ENCODE measurements at regions not wholly inside any gene's neighbourhood (a gene's known extent, or its start where the extent isn't known, plus 50 kb on each side); places are given as distances from the start of the nearest gene placed in this dataset.
"Not testable (repeated sequence)": the region's sequence is repeated elsewhere in the genome, so short reads cannot be mapped to it uniquely, and the experiment has no call there.

DNA sequence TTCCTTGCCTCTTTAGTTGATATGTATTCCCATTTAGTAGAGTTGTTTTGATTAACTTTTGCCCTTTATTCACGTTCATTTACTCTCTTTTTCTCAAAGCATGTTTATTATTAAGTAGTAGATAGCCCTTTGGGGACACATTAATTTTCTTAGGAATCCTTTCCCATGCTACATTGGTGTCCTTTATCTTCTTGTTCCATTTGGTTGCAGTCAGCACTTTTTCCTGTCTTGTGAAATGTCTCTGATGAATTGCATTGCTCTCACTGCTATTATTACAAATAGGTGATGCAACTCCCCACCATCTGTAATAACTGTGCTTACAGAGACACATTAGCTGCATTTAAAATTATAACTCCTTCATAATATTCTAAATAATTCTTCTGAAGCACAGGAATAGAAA lies 428.5 kb upstream of the CNTNAP5 start:
- intact Hi-C loops (cut with DNase I) = no loop called here
- Histone ChIP-seq H3K4me3 (no peak overlapping the region), H3K4me1 (no peaks in the 10 kb centered on the region), H3K9me3 (no peaks in the 10 kb centered on the region), H3K36me3 (no peaks in the 10 kb centered on the region), H3K27ac (no peak overlapping the region), H3K27me3 (ENCODE audit: low read depth) (no peaks in the 10 kb centered on the region)
- DNase-seq (no peak), ATAC-seq (no peak)
- TF ChIP-seq, protein P1, sequence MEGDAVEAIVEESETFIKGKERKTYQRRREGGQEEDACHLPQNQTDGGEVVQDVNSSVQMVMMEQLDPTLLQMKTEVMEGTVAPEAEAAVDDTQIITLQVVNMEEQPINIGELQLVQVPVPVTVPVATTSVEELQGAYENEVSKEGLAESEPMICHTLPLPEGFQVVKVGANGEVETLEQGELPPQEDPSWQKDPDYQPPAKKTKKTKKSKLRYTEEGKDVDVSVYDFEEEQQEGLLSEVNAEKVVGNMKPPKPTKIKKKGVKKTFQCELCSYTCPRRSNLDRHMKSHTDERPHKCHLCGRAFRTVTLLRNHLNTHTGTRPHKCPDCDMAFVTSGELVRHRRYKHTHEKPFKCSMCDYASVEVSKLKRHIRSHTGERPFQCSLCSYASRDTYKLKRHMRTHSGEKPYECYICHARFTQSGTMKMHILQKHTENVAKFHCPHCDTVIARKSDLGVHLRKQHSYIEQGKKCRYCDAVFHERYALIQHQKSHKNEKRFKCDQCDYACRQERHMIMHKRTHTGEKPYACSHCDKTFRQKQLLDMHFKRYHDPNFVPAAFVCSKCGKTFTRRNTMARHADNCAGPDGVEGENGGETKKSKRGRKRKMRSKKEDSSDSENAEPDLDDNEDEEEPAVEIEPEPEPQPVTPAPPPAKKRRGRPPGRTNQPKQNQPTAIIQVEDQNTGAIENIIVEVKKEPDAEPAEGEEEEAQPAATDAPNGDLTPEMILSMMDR (IDR thresholded peaks at IDR 0.05) = no peak

DNA sequence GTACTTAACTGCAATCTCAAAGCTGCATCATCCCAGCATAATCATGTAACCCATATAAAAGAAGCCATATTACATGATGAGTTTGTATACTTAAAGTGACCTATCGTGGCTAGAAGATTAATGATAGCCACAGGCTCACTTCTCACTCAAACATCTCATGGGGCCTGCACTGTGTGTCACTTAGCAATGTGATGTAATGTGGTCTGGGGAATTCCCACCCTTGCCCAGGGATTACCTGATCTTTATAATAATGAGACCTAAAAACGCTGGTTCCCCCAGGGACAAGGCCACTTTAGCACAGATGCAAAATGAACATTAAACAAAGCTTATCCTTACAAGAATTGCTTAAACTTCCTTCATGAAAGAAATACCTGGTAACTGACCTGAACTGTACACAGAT lies 427.1 kb upstream of the CNTNAP5 start:
- intact Hi-C loops (cut with DNase I) = no loop called here
- DNase-seq = no peak
- no peak for ATAC-seq
- Histone ChIP-seq H3K36me3 (no peaks in the 10 kb centered on the region), H3K27ac (no peak overlapping the region), H3K9me3 (no peaks in the 10 kb centered on the region), H3K4me1 (no peaks in the 10 kb centered on the region), H3K27me3 (ENCODE audit: low read depth) (no peaks in the 10 kb centered on the region), H3K4me3 (no peak overlapping the region)
- TF ChIP-seq, protein P1 (IDR thresholded peaks at IDR 0.05) = no peak

DNA sequence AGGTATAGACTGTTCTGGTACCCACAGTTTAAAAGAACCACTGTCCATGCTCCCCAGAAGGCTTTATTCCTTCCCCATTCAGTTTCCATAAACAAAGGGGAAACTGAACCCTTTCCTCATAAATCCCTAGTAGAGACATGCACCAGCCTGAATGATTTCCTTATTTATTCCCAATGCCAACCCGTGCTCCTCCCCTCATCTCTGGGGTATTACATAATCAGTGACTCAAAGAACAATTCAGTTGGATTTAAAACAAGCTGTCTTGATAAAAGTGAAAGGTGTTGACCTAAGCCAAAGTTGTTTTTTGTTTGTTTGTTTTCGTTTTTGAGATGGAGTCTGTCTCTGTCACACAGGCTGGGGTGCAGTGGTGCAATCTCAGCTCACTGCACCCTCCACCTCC lies 418.5 kb upstream of the CNTNAP5 start:
- H3K4me1 ChIP-seq = no peaks in the 10 kb centered on the region
- ATAC-seq = no peak
- no peaks in the 10 kb centered on the region for H3K36me3 ChIP-seq
- H3K9me3 ChIP-seq = no peaks in the 10 kb centered on the region
- no peak overlapping the region for H3K27ac ChIP-seq
- TF ChIP-seq, protein P1 (IDR thresholded peaks at IDR 0.05) = no peak
- no peaks in the 10 kb centered on the region for H3K27me3 ChIP-seq (ENCODE audit: low read depth)
- no peak for DNase-seq
- no peak overlapping the region for H3K4me3 ChIP-seq
- intact Hi-C loops (cut with DNase I) = no loop called here

DNA sequence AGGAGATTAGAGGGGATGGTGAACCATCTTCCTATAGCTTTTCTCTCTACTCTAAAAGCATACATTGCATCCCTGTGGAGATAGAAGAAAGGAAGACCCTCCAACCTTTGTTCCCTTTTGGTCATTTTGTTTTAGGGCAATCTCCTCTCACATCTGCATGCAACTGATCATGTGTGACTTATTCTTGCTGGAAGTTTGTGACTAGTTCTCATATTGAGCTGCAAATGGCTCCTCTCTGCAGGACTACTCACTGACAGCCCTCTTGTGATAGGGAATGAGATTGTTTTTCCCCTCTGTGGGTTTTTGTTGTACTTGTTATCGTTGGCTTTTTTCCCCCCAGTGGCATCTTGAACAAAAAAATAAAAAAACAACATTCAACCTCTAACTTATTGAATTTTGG lies 416.0 kb upstream of the CNTNAP5 start:
- ATAC-seq (no peak), DNase-seq (no peak)
- no peak overlapping the region for H3K27ac ChIP-seq
- intact Hi-C loops (cut with DNase I) = no loop called here
- no peaks in the 10 kb centered on the region for H3K36me3 ChIP-seq
- no peak overlapping the region for H3K4me3 ChIP-seq
- H3K9me3 ChIP-seq = no peaks in the 10 kb centered on the region
- no peaks in the 10 kb centered on the region for H3K27me3 ChIP-seq (ENCODE audit: low read depth)
- TF ChIP-seq, protein P1 (IDR thresholded peaks at IDR 0.05) = no peak
- no peaks in the 10 kb centered on the region for H3K4me1 ChIP-seq

DNA sequence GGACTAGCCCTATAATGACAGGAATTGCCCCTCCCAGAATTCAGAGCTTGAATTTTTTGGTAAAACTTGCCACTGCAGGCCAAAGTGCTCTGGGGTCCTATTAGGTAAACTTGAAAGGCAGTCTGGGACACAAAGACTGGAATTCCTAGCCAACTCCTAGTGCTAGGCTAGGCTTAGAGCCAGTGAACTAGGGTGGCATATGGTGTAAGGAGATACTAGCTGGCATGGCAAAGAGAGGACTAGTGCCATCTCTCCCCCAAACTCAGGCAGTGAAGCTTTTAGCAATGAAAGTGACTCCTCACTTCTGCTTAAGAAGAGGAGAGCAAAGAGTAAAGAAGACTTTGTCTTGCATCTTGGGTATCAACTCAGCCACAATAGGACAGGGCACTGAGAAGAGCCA lies 410.5 kb upstream of the CNTNAP5 start:
- intact Hi-C loops (cut with DNase I) = no loop called here
- TF ChIP-seq, protein P1 (IDR thresholded peaks at IDR 0.05) = no peak
- Histone ChIP-seq H3K4me1 (no peaks in the 10 kb centered on the region), H3K9me3 (no peaks in the 10 kb centered on the region), H3K27me3 (ENCODE audit: low read depth) (no peaks in the 10 kb centered on the region), H3K27ac (no peak overlapping the region), H3K36me3 (no peaks in the 10 kb centered on the region), H3K4me3 (no peak overlapping the region)
- no peak for ATAC-seq
- no peak for DNase-seq

DNA sequence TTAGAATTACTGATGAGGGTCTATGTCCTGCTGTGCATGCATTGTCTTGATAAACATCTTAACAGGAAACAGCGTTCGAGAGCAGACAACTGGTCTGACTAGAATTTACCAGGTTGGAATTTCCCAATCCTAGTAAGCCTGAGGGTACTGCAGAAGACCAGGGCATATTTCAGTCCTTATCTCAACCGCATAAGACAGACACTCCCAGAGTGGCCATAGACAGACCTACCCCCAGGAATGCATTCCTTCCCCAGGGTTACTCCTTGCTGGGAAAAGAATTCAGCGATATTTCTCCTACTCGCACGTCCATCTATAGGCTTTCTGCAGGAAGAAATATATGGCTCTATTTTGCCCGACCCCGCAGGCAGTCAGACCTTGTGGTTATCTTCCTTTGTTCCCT lies 406.4 kb upstream of the CNTNAP5 start:
- DNase-seq; intact Hi-C loops (cut with DNase I); H3K36me3 ChIP-seq; H3K27me3 ChIP-seq (ENCODE audit: low read depth); H3K9me3 ChIP-seq; H3K27ac ChIP-seq; H3K4me1 ChIP-seq; ATAC-seq; H3K4me3 ChIP-seq: not testable (repeated sequence)
